CD4-positive, alpha-beta memory T cell (primary cell): ENCODE measurements at regions not wholly inside any gene's neighbourhood (a gene's known extent, or its start where the extent isn't known, plus 50 kb on each side); places are given as distances from the start of the nearest gene placed in this dataset.

Source experiments
- CTCF ChIA-PET: fragments of 350-600 bp; sonication (Branson Sonifier 250); formaldehyde crosslinking; loops from one replicate; lab custom pipeline; 2021; ENCODE audit warnings: inconsistent platforms; ENCODE audit not compliant: partially characterized antibody; lab: Charles Lee
- POLR2A ChIA-PET: fragments of 350-600 bp; sonication (Branson Sonifier 250); formaldehyde crosslinking; loops from one replicate; lab custom pipeline; 2021; ENCODE audit not compliant: partially characterized antibody; lab: Charles Lee
- DNase-seq, 5 donors: peaks; one replicate each; pipeline versions ENCODE4 v3.0.0 to v3.0.0-alpha.2; 2020 to 2022; ENCODE audit warnings: mixed read lengths in 1 of 5
- H3K27ac ChIP-seq: one replicate; pipeline ENCODE4 v1.7.0; 2013; ENCODE audit warnings: low read depth, low read length
- H3K27me3 ChIP-seq: 2 replicates; pipeline ENCODE4 v1.7.0; 2013; ENCODE audit warnings: mild to moderate bottlenecking, low read length, moderate library complexity; ENCODE audit not compliant: insufficient read depth
- H3K36me3 ChIP-seq: 2 replicates; pipeline ENCODE4 v1.7.0; 2013; ENCODE audit warnings: mild to moderate bottlenecking, low read length, moderate library complexity; ENCODE audit not compliant: insufficient read depth
- H3K4me1 ChIP-seq: 2 replicates; pipeline ENCODE4 v1.7.0; 2013; ENCODE audit warnings: mild to moderate bottlenecking, low read length, moderate library complexity; ENCODE audit not compliant: insufficient read depth
- H3K4me3 ChIP-seq, 2 donors: one replicate each; pipeline ENCODE4 v1.7.0; 2013; ENCODE audit warnings: low read length in 2 of 2, mild to moderate bottlenecking in 1 of 2
- H3K9me3 ChIP-seq, 2 donors: one replicate each; pipeline ENCODE4 v1.7.0; 2013; ENCODE audit warnings: low read length in 2 of 2, control low read depth in 1 of 2; ENCODE audit not compliant: control insufficient read depth in 1 of 2
- H3K27ac Mint-ChIP-seq, 7 donors: one replicate each; pipeline ENCODE4 v1.8.0; 2020 to 2021; ENCODE audit warnings: mixed read lengths in 7 of 7, mild to moderate bottlenecking in 6 of 7, inconsistent platforms in 3 of 7, moderate library complexity in 3 of 7
- H3K27me3 Mint-ChIP-seq, 2 donors: one replicate each; pipeline ENCODE4 v1.8.0; 2020 to 2021; ENCODE audit warnings: mixed read lengths in 2 of 2
- H3K36me3 Mint-ChIP-seq, 2 donors: one replicate each; pipeline ENCODE4 v1.8.0; 2020 to 2021; ENCODE audit warnings: mixed read lengths in 2 of 2, inconsistent platforms in 1 of 2, mild to moderate bottlenecking in 1 of 2
- H3K4me1 Mint-ChIP-seq, 4 donors: one replicate each; pipeline ENCODE4 v1.8.0; 2020 to 2021; ENCODE audit warnings: mixed read lengths in 4 of 4, mild to moderate bottlenecking in 1 of 4
- H3K4me3 Mint-ChIP-seq, 8 donors: one replicate each; pipeline ENCODE4 v1.8.0; 2020 to 2021; ENCODE audit warnings: mixed read lengths in 8 of 8, mild to moderate bottlenecking in 7 of 8, moderate library complexity in 6 of 8, inconsistent platforms in 3 of 8
- H3K9me3 Mint-ChIP-seq, 8 donors: one replicate each; pipeline ENCODE4 v1.8.0; 2020 to 2021; ENCODE audit warnings: mixed read lengths in 8 of 8, mild to moderate bottlenecking in 5 of 8, inconsistent platforms in 3 of 8, moderate library complexity in 1 of 8
- intact Hi-C: fragments of 100-400 bp; cut with micrococcal nuclease; formaldehyde crosslinking; loops from one replicate; pipeline ENCODE4 v1.15.1; 2023

DNA sequence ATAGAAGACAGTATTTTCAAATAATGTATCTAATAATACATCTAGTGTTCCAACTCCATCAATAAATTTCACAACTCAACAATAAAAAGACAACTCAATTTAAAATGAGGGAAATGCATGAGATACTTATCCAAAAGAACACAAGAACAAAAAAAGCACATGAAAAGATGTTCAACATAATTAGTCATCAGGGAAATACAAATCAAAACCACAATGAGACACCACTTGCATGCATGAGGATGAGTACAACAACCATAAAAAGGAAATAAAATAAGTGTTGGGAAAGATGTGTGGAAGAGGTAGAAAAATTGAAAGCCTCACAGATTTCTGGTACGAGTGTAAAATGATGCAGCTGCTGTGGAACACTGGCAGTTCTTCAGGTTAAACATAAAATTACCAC is 111.6 kb upstream of the PTPRZ1 start:
- intact Hi-C loops: no loop called here
- peaks cover 0 to 10% (median 3%) of the 10 kb centered on the region in 8 donors for H3K9me3 Mint-ChIP-seq
- H3K36me3 Mint-ChIP-seq: no peaks in the 10 kb centered on the region
- ChIA-PET CTCF (no interaction called here), POLR2A (no interaction called here)
- H3K9me3 ChIP-seq: no peaks in the 10 kb centered on the region
- no peaks in the 10 kb centered on the region for H3K36me3 ChIP-seq
- H3K27me3 ChIP-seq: no peaks in the 10 kb centered on the region
- no peaks in the 10 kb centered on the region for H3K4me1 Mint-ChIP-seq
- no peak overlapping the region for H3K27ac ChIP-seq
- H3K4me3 ChIP-seq: no peak overlapping the region
- no peak overlapping the region for H3K27ac Mint-ChIP-seq
- H3K4me3 Mint-ChIP-seq: no peak overlapping the region
- no peaks in the 10 kb centered on the region for H3K27me3 Mint-ChIP-seq
- DNase-seq: no peak
- no peaks in the 10 kb centered on the region for H3K4me1 ChIP-seq

DNA sequence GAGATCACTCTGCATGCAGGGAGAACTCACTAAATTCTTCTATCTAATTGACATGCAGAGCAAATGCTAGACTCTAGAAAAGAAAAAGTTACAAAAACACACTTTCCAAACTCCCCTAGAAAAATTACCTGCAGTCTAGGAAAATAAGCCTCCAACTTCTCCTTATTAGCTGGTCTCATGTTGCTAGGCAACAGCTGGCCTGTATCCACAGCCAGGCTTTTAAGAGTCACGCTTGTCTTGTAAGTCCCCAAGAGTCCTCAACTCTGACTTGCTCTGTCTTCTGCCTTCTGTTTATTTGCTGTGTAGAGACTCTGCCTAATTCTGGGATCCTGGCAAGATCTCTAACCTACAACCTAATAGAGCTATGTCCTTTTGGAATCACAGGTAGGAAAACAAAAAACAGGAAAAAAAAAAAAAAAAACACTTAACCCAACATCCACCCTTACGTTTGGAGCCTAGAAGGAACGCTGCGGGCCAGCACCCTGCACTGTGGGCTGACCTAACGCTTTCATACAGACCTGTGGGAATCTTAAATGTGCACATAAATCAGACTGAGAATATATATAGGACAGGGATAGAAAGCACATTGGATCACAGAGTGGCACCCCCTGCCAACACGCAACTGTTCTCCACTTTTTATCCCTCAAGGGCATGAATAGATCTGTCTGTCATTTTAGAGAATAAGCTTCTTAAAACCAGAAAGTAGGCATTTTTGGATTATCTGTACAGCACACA is 117.0 kb upstream of the PTPRZ1 start:
- ChIA-PET POLR2A (no interaction called here), CTCF (no interaction called here)
- H3K4me3 ChIP-seq: no peak overlapping the region
- H3K27me3 ChIP-seq: no peaks in the 10 kb centered on the region
- H3K36me3 Mint-ChIP-seq: no peaks in the 10 kb centered on the region
- no peak overlapping the region for H3K27ac ChIP-seq
- H3K9me3 Mint-ChIP-seq: peaks cover 0 to 10% (median 2%) of the 10 kb centered on the region in 8 donors
- no peaks in the 10 kb centered on the region for H3K4me1 Mint-ChIP-seq
- no peak overlapping the region for H3K27ac Mint-ChIP-seq
- intact Hi-C loops: no loop called here
- H3K9me3 ChIP-seq: no peaks in the 10 kb centered on the region
- H3K27me3 Mint-ChIP-seq: peaks cover 0 to 2% of the 10 kb centered on the region in 2 donors
- no peak overlapping the region for H3K4me3 Mint-ChIP-seq
- H3K36me3 ChIP-seq: no peaks in the 10 kb centered on the region
- H3K4me1 ChIP-seq: no peaks in the 10 kb centered on the region
- no peak for DNase-seq

DNA sequence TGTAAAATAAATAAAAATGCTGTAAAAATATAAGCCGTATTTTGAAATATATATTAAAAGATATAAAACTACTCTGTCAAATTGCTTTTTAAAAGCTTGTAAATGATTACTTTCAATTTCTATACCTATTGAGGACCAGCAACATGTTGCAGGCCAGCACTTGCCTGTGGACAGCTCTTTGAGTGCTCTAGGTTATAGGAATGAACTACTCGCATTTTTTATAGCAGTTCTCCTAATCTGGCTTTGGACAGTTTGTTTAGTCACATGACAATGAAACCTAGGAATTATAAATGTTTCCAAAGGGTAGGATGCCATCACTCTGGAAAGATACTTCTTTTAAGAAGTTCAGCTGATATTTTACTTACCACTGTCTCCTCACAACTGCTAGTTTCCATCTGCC is 117.7 kb upstream of the PTPRZ1 start:
- peaks cover 0 to 2% of the 10 kb centered on the region in 2 donors for H3K27me3 Mint-ChIP-seq
- no peaks in the 10 kb centered on the region for H3K36me3 Mint-ChIP-seq
- intact Hi-C loops: no loop called here
- H3K4me3 Mint-ChIP-seq: no peak overlapping the region
- H3K4me3 ChIP-seq: no peak overlapping the region
- H3K9me3 ChIP-seq: no peaks in the 10 kb centered on the region
- no peak for DNase-seq
- H3K27ac ChIP-seq: no peak overlapping the region
- ChIA-PET CTCF (no interaction called here), POLR2A (no interaction called here)
- H3K4me1 ChIP-seq: no peaks in the 10 kb centered on the region
- no peak overlapping the region for H3K27ac Mint-ChIP-seq
- peaks cover 0 to 10% (median 2%) of the 10 kb centered on the region in 8 donors for H3K9me3 Mint-ChIP-seq
- H3K36me3 ChIP-seq: no peaks in the 10 kb centered on the region
- H3K27me3 ChIP-seq: no peaks in the 10 kb centered on the region
- no peaks in the 10 kb centered on the region for H3K4me1 Mint-ChIP-seq

DNA sequence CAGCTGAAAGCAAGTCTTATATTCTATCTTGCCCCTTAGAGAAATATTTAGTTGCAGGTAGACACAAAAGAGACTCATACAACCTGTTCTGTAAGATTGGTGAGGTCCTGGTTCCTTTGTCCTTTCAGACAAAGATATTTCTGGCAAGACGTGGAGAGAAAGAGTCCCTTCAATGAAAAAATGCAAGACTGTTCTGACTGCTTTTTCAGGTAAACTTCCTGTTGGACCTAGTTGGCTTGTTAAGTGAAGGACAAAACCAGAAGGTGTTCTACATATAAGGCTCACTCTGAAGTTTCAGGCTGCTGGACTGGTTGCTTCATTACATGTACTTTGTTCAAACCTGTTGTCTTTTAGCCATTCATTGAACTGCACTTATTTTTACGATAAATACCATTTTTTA is 119.0 kb upstream of the PTPRZ1 start:
- Mint-ChIP-seq H3K27ac (no peak overlapping the region), H3K27me3 (peaks cover 0 to 2% of the 10 kb centered on the region in 2 donors), H3K4me1 (no peaks in the 10 kb centered on the region), H3K9me3 (peaks cover 0 to 10% (median 2%) of the 10 kb centered on the region in 8 donors), H3K4me3 (no peak overlapping the region), H3K36me3 (no peaks in the 10 kb centered on the region)
- intact Hi-C loops: no loop called here
- Histone ChIP-seq H3K4me1 (no peaks in the 10 kb centered on the region), H3K9me3 (no peaks in the 10 kb centered on the region), H3K27me3 (no peaks in the 10 kb centered on the region), H3K27ac (no peak overlapping the region), H3K4me3 (no peak overlapping the region), H3K36me3 (no peaks in the 10 kb centered on the region)
- CTCF ChIA-PET: no interaction called here
- POLR2A ChIA-PET: no interaction called here
- DNase-seq: no peak

DNA sequence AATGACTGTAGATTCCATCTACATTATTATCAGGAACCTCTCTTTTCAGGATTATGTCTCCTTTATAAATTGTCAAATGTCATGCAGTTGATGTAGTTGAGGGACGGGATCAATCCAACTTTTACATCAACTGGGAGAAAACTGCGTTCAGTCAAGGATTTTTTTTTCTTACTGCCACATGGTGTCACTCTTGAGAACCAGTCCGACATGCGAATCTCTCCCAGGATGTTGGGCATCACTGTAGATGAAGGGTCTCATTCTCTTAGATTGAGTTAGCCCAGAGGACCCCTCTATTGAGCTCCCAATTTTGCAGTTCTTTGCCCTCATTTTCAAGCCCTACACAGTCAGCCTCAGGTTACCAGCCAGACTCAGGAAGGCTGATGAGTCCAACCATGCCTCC is 120.3 kb upstream of the PTPRZ1 start:
- Histone ChIP-seq H3K4me1 (no peaks in the 10 kb centered on the region), H3K4me3 (no peak overlapping the region), H3K27me3 (no peaks in the 10 kb centered on the region), H3K36me3 (no peaks in the 10 kb centered on the region), H3K27ac (no peak overlapping the region), H3K9me3 (no peaks in the 10 kb centered on the region)
- Mint-ChIP-seq H3K4me3 (no peak overlapping the region), H3K27ac (no peak overlapping the region), H3K9me3 (peaks cover 0 to 10% (median under 1%) of the 10 kb centered on the region in 8 donors), H3K27me3 (peaks cover 0 to 2% of the 10 kb centered on the region in 2 donors), H3K36me3 (no peaks in the 10 kb centered on the region), H3K4me1 (no peaks in the 10 kb centered on the region)
- no peak for DNase-seq
- ChIA-PET POLR2A (no interaction called here), CTCF (no interaction called here)
- intact Hi-C loops: no loop called here

DNA sequence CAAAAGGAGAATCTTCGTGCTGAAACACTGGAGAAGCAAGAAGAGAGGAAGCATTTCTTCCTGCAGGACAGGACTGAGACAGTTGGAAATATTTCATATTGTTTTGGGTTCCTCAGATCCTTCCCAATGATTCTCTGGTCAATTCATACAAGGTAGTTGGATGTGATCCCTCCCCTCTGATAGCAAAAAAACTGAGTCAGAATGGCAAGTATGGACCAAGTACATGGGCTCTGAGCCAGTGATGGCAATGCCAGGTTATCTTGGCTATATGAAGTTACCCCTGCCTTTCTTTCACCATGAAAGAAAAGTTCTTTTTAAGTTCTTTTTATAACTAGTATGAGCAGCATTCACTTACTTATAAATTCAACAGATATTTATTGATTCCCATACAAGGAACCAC is 124.4 kb upstream of the PTPRZ1 start:
- ChIA-PET POLR2A (no interaction called here), CTCF (no interaction called here)
- H3K27me3 ChIP-seq: no peaks in the 10 kb centered on the region
- no peaks in the 10 kb centered on the region for H3K9me3 ChIP-seq
- H3K9me3 Mint-ChIP-seq: peaks cover 0 to 3% (median 2%) of the 10 kb centered on the region in 8 donors
- H3K36me3 Mint-ChIP-seq: no peaks in the 10 kb centered on the region
- H3K27ac Mint-ChIP-seq: no peak overlapping the region
- peaks cover 0 to 2% of the 10 kb centered on the region in 2 donors for H3K27me3 Mint-ChIP-seq
- no peak overlapping the region for H3K27ac ChIP-seq
- H3K36me3 ChIP-seq: no peaks in the 10 kb centered on the region
- no peaks in the 10 kb centered on the region for H3K4me1 Mint-ChIP-seq
- H3K4me3 Mint-ChIP-seq: no peak overlapping the region
- no peak for DNase-seq
- H3K4me3 ChIP-seq: no peak overlapping the region
- no peaks in the 10 kb centered on the region for H3K4me1 ChIP-seq
- intact Hi-C loops: no loop called here

DNA sequence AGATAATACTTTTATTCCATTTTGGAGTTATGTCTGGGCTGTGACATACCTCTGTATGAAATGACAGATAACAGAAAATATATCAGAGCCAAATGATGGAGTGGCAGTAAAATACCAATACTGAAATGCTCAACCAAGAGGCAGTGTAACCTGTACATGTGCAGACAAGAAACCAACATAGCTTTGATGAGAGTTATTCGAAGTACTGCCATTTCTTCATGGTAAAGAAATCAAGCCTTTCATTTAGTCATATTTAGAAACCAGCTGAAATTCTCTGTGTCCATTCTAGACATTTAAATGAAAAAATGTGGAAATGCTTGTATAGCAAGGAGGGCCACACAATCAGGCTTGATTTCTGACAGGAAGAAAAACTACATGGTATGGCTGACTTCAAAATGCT is 127.1 kb upstream of the PTPRZ1 start:
- no peak for DNase-seq
- no peaks in the 10 kb centered on the region for H3K36me3 ChIP-seq
- no peaks in the 10 kb centered on the region for H3K36me3 Mint-ChIP-seq

More for the DNA sequence above, 127.1 kb upstream of the PTPRZ1 start:
- ChIA-PET CTCF (no interaction called here), POLR2A (no interaction called here)
- H3K4me1 Mint-ChIP-seq: no peaks in the 10 kb centered on the region
- no peaks in the 10 kb centered on the region for H3K9me3 ChIP-seq
- H3K4me1 ChIP-seq: no peaks in the 10 kb centered on the region
- no peaks in the 10 kb centered on the region for H3K27me3 ChIP-seq
- no peak overlapping the region for H3K27ac Mint-ChIP-seq
- H3K4me3 Mint-ChIP-seq: no peak overlapping the region
- no peaks in the 10 kb centered on the region for H3K27me3 Mint-ChIP-seq
- no peak overlapping the region for H3K4me3 ChIP-seq
- H3K27ac ChIP-seq: no peak overlapping the region
- intact Hi-C loops: no loop called here
- H3K9me3 Mint-ChIP-seq: peaks cover 0 to 4% (median 0%) of the 10 kb centered on the region in 8 donors
